PC-9 (cell line): ENCODE measurements at regions not wholly inside any gene's neighbourhood (a gene's known extent, or its start where the extent isn't known, plus 50 kb on each side); places are given as distances from the start of the nearest gene placed in this dataset.

ENCODE experiments used
- BruUV-seq: library from RNA; stranded (reverse); fragments of 400-500 nt; replicated peaks from 2 replicates; lab custom pipeline; 2021; lab: Mats Ljungman, UMichigan
- CTCF ChIA-PET: fragments of 300-600 bp; sonication (Branson Sonifier 250); formaldehyde crosslinking; loops from one replicate; lab custom pipeline; 2022; ENCODE audit warnings: antibody characterized with exemption; lab: Charles Lee
- POLR2A ChIA-PET: fragments of 300-600 bp; sonication (Branson Sonifier 250); formaldehyde crosslinking; loops from one replicate; lab custom pipeline; 2022; ENCODE audit warnings: antibody characterized with exemption; ENCODE audit not compliant: unreplicated experiment; lab: Charles Lee
- DNase-seq, 2 experiments: peaks; one replicate each; pipeline versions ENCODE4 v3.0.0 to v3.0.0-alpha.2; 2015 to 2022; ENCODE audit warnings: mixed read lengths in 1 of 2
- H2AFZ ChIP-seq: fragments of 200-600 bp; sonication (generic); 2 replicates; pipeline ENCODE4 v1.8.1; 2017; ENCODE audit warnings: antibody characterized with exemption
- H3F3A ChIP-seq: fragments of 200-600 bp; sonication (generic); 2 replicates; pipeline ENCODE4 v1.8.1; 2017; ENCODE audit warnings: antibody characterized with exemption, mild to moderate bottlenecking, low read depth; ENCODE audit not compliant: insufficient read depth
- H3K27ac ChIP-seq: fragments of 200-600 bp; sonication (generic); 2 replicates; pipeline ENCODE4 v1.6.1; 2016; ENCODE audit warnings: mixed run types
- H3K27me3 ChIP-seq: fragments of 200-600 bp; sonication (generic); 2 replicates; pipeline ENCODE4 v1.6.1; 2016; ENCODE audit warnings: low read depth, mixed run types; ENCODE audit not compliant: insufficient read depth
- H3K36me3 ChIP-seq: fragments of 200-600 bp; sonication (generic); 2 replicates; pipeline ENCODE4 v1.6.1; 2016; ENCODE audit warnings: low read depth, mixed run types
- H3K4me1 ChIP-seq: fragments of 200-600 bp; sonication (generic); replicated peaks from 2 replicates; pipeline ENCODE4 v1.6.1; 2016; ENCODE audit warnings: mixed run types; ENCODE audit not compliant: insufficient read depth
- H3K4me2 ChIP-seq: fragments of 200-600 bp; sonication (generic); 2 replicates; pipeline ENCODE4 v1.6.1; 2017; ENCODE audit warnings: mixed run types
- H3K4me3 ChIP-seq: fragments of 200-600 bp; sonication (generic); 2 replicates; pipeline ENCODE4 v1.6.1; 2016; ENCODE audit warnings: mixed run types
- H3K79me2 ChIP-seq: fragments of 200-600 bp; sonication (generic); 2 replicates; pipeline ENCODE4 v1.6.1; 2017; ENCODE audit warnings: low read depth, mixed run types
- H3K9me2 ChIP-seq: fragments of 200-600 bp; sonication (generic); 2 replicates; pipeline ENCODE4 v1.8.1; 2017; ENCODE audit warnings: mild to moderate bottlenecking; ENCODE audit not compliant: insufficient read depth
- H3K9me3 ChIP-seq: fragments of 200-600 bp; sonication (generic); 2 replicates; pipeline ENCODE4 v1.8.1; 2016; ENCODE audit warnings: low read depth; ENCODE audit not compliant: insufficient read depth
- H4K20me1 ChIP-seq: fragments of 200-600 bp; sonication (generic); 2 replicates; pipeline ENCODE4 v1.8.1; 2017; ENCODE audit not compliant: insufficient read depth
- CTCF ChIP-seq: fragments of 200-600 bp; sonication (generic); conservative IDR thresholded peaks from 2 replicates; pipeline ENCODE4 v1.6.1; 2017; ENCODE audit warnings: mixed run types, antibody characterized with exemption, mild to moderate bottlenecking, moderate library complexity
- EZH2 ChIP-seq: fragments of 200-600 bp; sonication (generic); IDR thresholded peaks from 2 replicates; pipeline ENCODE4 v1.8.0; 2017; ENCODE audit warnings: antibody characterized with exemption, low read depth
- intact Hi-C: fragments of 100-400 bp; cut with micrococcal nuclease; formaldehyde crosslinking; loops from one replicate; pipeline ENCODE4 v1.10.0; 2022; ENCODE audit not compliant: unreplicated experiment

- POLR2A ChIA-PET, result no interaction called here
- intact Hi-C loops, result no loop called here
- Histone ChIP-seq H3F3A (no peaks in the 10 kb centered on the region), H2AFZ (no peak overlapping the region), H4K20me1 (no peaks in the 10 kb centered on the region), H3K9me3 (no peaks in the 10 kb centered on the region; the same call in 1 of the 2 replicates), H3K4me3 (no peak overlapping the region), H3K36me3 (no peaks in the 10 kb centered on the region), H3K27me3 (peaks cover 25% of the 10 kb centered on the region), H3K9me2 (no peaks in the 10 kb centered on the region), H3K4me2 (no peak overlapping the region), H3K79me2 (no peaks in the 10 kb centered on the region), H3K27ac (no peak overlapping the region), H3K4me1 (no peaks in the 10 kb centered on the region)
- CTCF ChIA-PET, result no interaction called here
- TF ChIP-seq EZH2 (no peak), CTCF (no peak)
- BruUV-seq, result no TSS peak
- DNase-seq, result no peak
Observed at GRCh38 chr1:240666568-240667198, 54.7 kb upstream of the GREM2 start.

GRCh38 chr1:240663169-240663879, 51.4 kb upstream of the GREM2 start:
- ChIA-PET CTCF (no interaction called here), POLR2A (no interaction called here)
- TF ChIP-seq EZH2 (no peak), CTCF (no peak)
- intact Hi-C loops, result no loop called here
- H3K27ac ChIP-seq, result no peak overlapping the region
- no peak overlapping the region for H2AFZ ChIP-seq
- no peaks in the 10 kb centered on the region for H3K79me2 ChIP-seq
- H3K9me3 ChIP-seq, result no peaks in the 10 kb centered on the region
- no peak overlapping the region for H3K4me3 ChIP-seq
- no peaks in the 10 kb centered on the region for H3K36me3 ChIP-seq
- DNase-seq, result no peak
- peaks cover 28% of the 10 kb centered on the region for H3K27me3 ChIP-seq
- H3K4me1 ChIP-seq, result no peaks in the 10 kb centered on the region
- H3K9me2 ChIP-seq, result no peaks in the 10 kb centered on the region
- H3F3A ChIP-seq, result no peaks in the 10 kb centered on the region
- BruUV-seq, result no TSS peak
- no peak overlapping the region for H3K4me2 ChIP-seq
- no peaks in the 10 kb centered on the region for H4K20me1 ChIP-seq
